HEK293T (cell line): ENCODE measurements at regions not wholly inside any gene's neighbourhood (a gene's known extent, or its start where the extent isn't known, plus 50 kb on each side); places are given as distances from the start of the nearest gene placed in this dataset.
"Not testable (repeated sequence)": the region's sequence is repeated elsewhere in the genome, so short reads cannot be mapped to it uniquely, and the experiment has no call there.

ENCODE experiments used
- CTCF ChIA-PET: fragments of 350-600 bp; formaldehyde crosslinking; extraction: SDS; loops from one replicate; lab custom pipeline; 2021; ENCODE audit warnings: antibody characterized with exemption, inconsistent platforms; lab: Yijun Ruan, JAX
- POLR2A ChIA-PET: fragments of 350-600 bp; formaldehyde crosslinking; extraction: SDS; loops from one replicate; lab custom pipeline; 2020; ENCODE audit warnings: antibody characterized with exemption, inconsistent platforms; lab: Yijun Ruan, JAX
- DNase-seq: peaks from one replicate; pipeline ENCODE4 v3.0.0; 2012; ENCODE audit warnings: mixed read lengths; ENCODE audit errors: extremely low spot score
- ARNT ChIP-seq: fragments of 450-650 bp; IDR thresholded peaks from 2 replicates; pipeline ENCODE4 v1.6.1; 2017; ENCODE audit warnings: mild to moderate bottlenecking
- BHLHE40 ChIP-seq: fragments of 450-650 bp; IDR thresholded peaks from 2 replicates; pipeline ENCODE4 v1.6.1; 2016; ENCODE audit warnings: mild to moderate bottlenecking, moderate library complexity, borderline replicate concordance
- CTBP1 ChIP-seq: fragments of 450-650 bp; IDR thresholded peaks from 2 replicates; pipeline ENCODE4 v1.6.1; 2016; ENCODE audit warnings: borderline replicate concordance
- ELF4 ChIP-seq: fragments of 450-650 bp; IDR thresholded peaks from 2 replicates; pipeline ENCODE4 v1.6.1; 2017; ENCODE audit warnings: antibody characterized with exemption
- FOXA1 ChIP-seq: fragments of 450-650 bp; IDR thresholded peaks from 2 replicates; pipeline ENCODE4 v1.6.1; 2016; ENCODE audit warnings: mild to moderate bottlenecking
- FOXK2 ChIP-seq: fragments of 450-650 bp; IDR thresholded peaks from 2 replicates; pipeline ENCODE4 v1.6.1; 2016; ENCODE audit warnings: mild to moderate bottlenecking
- FOXM1 ChIP-seq: fragments of 450-650 bp; IDR thresholded peaks from 2 replicates; pipeline ENCODE4 v1.6.1; 2017; ENCODE audit warnings: mild to moderate bottlenecking, borderline replicate concordance
- HDGF ChIP-seq: fragments of 450-650 bp; IDR thresholded peaks from 2 replicates; pipeline ENCODE4 v1.6.1; 2017; ENCODE audit warnings: antibody characterized with exemption, borderline replicate concordance
- L3MBTL2 ChIP-seq: fragments of 450-650 bp; conservative IDR thresholded peaks from 2 replicates; pipeline ENCODE4 v1.6.1; 2016; ENCODE audit warnings: mild to moderate bottlenecking
- LEF1 ChIP-seq: fragments of 450-650 bp; IDR thresholded peaks from 2 replicates; pipeline ENCODE4 v1.6.1; 2017; ENCODE audit warnings: mild to moderate bottlenecking, borderline replicate concordance
- NFRKB ChIP-seq: fragments of 450-650 bp; IDR thresholded peaks from 2 replicates; pipeline ENCODE4 v1.6.1; 2016; ENCODE audit warnings: mild to moderate bottlenecking, moderate library complexity
- PKNOX1 ChIP-seq: fragments of 450-650 bp; IDR thresholded peaks from 2 replicates; pipeline ENCODE4 v1.6.1; 2016
- SP1 ChIP-seq: fragments of 450-650 bp; IDR thresholded peaks from 2 replicates; pipeline ENCODE4 v1.6.1; 2017
- SUZ12 ChIP-seq: fragments of 450-650 bp; IDR thresholded peaks from 2 replicates; pipeline ENCODE4 v1.6.1; 2016; ENCODE audit warnings: mild to moderate bottlenecking
- TARDBP ChIP-seq: fragments of 450-650 bp; IDR thresholded peaks from 2 replicates; pipeline ENCODE4 v1.6.1; 2016
- ZNF384 ChIP-seq: fragments of 450-650 bp; IDR thresholded peaks from 2 replicates; pipeline ENCODE4 v1.6.1; 2016

DNA sequence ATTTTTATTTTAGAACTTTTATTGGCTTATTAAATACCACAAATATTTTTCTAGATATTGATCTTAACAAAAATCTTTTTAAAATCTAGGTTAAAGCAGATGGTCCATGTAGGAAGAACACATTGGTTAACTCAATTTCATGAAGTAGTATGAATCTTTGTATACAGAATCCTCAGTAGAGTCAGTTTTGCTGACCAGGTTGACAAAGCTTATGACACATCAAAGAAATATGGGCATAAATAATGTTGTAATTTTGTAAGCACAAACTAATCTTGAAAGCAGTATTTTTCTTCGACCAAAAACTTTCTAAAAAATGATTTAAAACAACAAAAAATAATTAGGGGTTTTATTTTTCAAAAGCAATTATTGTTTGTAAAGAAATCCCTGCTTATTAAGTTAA is 479.3 kb upstream of the PCDH10 start:
- ChIA-PET CTCF (no interaction called here), POLR2A (no interaction called here)
- no peak for DNase-seq
- TF ChIP-seq NFRKB = no peak
- no peak for TF ChIP-seq FOXK2
- no peak for TF ChIP-seq PKNOX1
- TF ChIP-seq TARDBP = no peak
- no peak for TF ChIP-seq FOXM1
- no peak for TF ChIP-seq CTBP1
- no peak for TF ChIP-seq FOXA1
- TF ChIP-seq ARNT = no peak
- TF ChIP-seq SUZ12 = no peak
- no peak for TF ChIP-seq ZNF384
- no peak for TF ChIP-seq ELF4
- TF ChIP-seq LEF1 = no peak
- TF ChIP-seq SP1 = no peak

DNA sequence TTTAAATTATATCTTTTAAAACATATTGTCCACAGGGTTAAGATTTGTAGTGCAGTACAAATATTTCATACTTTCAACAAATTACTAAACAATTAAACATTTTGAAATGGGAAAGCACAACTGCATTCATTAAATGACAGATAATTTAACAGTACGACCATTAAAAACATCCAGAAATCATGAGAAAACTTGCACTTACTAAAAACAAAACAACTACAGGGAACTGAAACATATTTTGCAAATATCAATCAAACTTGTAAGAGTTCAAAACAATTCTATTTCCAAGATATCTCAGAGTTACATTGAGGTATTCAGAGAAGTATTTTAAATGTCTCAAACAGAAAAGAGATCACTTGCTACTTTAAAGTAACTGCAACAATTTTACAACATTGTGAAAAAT is 478.5 kb upstream of the PCDH10 start:
- TF ChIP-seq FOXK2 (no peak), LEF1 (no peak), SP1 (no peak), ELF4 (no peak), ARNT (no peak), TARDBP (no peak), HDGF (no peak), FOXM1 (no peak), SUZ12 (no peak), BHLHE40 (no peak), PKNOX1 (no peak), NFRKB (no peak), CTBP1 (no peak), L3MBTL2 (no peak)

GRCh38 chr4:132683957-132684356 is 465.1 kb upstream of the PCDH10 start:
- DNase-seq = no peak
- no peak for TF ChIP-seq LEF1
- TF ChIP-seq FOXA1 = no peak
- TF ChIP-seq SUZ12 = no peak
- no peak for TF ChIP-seq SP1
- TF ChIP-seq PKNOX1 = no peak
- TF ChIP-seq NFRKB = no peak
- no peak for TF ChIP-seq FOXM1
- TF ChIP-seq CTBP1 = no peak
- no peak for TF ChIP-seq TARDBP
- no peak for TF ChIP-seq ELF4
- no peak for TF ChIP-seq BHLHE40
- TF ChIP-seq L3MBTL2 = no peak
- TF ChIP-seq ARNT = no peak
- TF ChIP-seq ZNF384 = no peak
- no peak for TF ChIP-seq HDGF
- CTCF ChIA-PET = no interaction called here
- POLR2A ChIA-PET = no interaction called here

More for the DNA sequence above, 478.5 kb upstream of the PCDH10 start:
- CTCF ChIA-PET = no interaction called here
- no peak for DNase-seq
- POLR2A ChIA-PET = no interaction called here

- ChIA-PET POLR2A (no interaction called here), CTCF (no interaction called here)
- TF ChIP-seq L3MBTL2 (no peak), SP1 (no peak), ARNT (no peak), CTBP1 (no peak), PKNOX1 (no peak), NFRKB (no peak), ZNF384 (no peak), SUZ12 (no peak), ELF4 (no peak), FOXA1 (no peak), LEF1 (no peak), TARDBP (no peak), BHLHE40 (no peak)
- DNase-seq = no peak
Measured at GRCh38 chr4:132691026-132691425, 458.1 kb upstream of the PCDH10 start.

- peak; percentile 5 for DNase-seq
- ChIA-PET POLR2A (no interaction called here), CTCF (no interaction called here)
- TF ChIP-seq LEF1 (no peak), NFRKB (no peak), ZNF384 (no peak), CTBP1 (no peak), ELF4 (no peak), SP1 (no peak)
Measured at GRCh38 chr4:132691668-132692067, 457.4 kb upstream of the PCDH10 start.

GRCh38 chr4:132694775-132695174 is 454.3 kb upstream of the PCDH10 start:
- POLR2A ChIA-PET = no interaction called here
- CTCF ChIA-PET = no interaction called here
- DNase-seq = no peak
- no peak for TF ChIP-seq ELF4

- CTCF ChIA-PET, DNase-seq, POLR2A ChIA-PET: not testable (repeated sequence)
Measured at GRCh38 chr4:132697505-132697904, 451.6 kb upstream of the PCDH10 start.
